DMS79 treated with DMSO at 0.1 percent for 48 hours (cell line): ENCODE measurements at regions not wholly inside any gene's neighbourhood (a gene's known extent, or its start where the extent isn't known, plus 50 kb on each side); places are given as distances from the start of the nearest gene placed in this dataset.
"Not testable (repeated sequence)": the region's sequence is repeated elsewhere in the genome, so short reads cannot be mapped to it uniquely, and the experiment has no call there.

Experiments used
- DNase-seq: peaks from one replicate; lab custom pipeline; 2025; lab: John Stamatoyannopoulos, UW

GRCh38 chr4:27638163-27638915, 777.7 kb downstream of the STIM2 start:
- DNase-seq = no peak

GRCh38 chr4:27643101-27643500, 782.5 kb downstream of the STIM2 start:
- no peak for DNase-seq

DNA sequence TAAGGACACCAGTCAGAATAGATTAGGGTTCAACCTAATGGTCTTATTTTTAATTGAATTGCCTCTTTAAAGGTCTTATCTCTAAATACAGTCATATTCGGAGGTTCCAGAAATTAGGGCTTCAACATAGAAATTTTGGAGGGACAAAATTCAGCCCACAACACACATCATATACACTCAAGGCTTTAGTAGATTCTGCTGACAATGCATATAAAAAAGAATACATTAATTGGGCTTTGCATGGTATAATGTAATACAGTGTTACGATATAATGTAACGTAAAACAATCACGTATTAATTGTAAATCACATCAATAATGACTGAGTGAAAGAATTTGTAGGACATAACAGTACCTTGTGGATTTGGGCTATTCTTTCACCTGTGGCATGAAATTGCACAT, 787.8 kb downstream of the STIM2 start:
- no peak for DNase-seq

GRCh38 chr4:27662426-27662825, 801.8 kb downstream of the STIM2 start:
- no peak for DNase-seq

- DNase-seq = no peak
These were observed 806.3 kb downstream of the STIM2 start for GRCh38 chr4:27666943-27667342.

DNA sequence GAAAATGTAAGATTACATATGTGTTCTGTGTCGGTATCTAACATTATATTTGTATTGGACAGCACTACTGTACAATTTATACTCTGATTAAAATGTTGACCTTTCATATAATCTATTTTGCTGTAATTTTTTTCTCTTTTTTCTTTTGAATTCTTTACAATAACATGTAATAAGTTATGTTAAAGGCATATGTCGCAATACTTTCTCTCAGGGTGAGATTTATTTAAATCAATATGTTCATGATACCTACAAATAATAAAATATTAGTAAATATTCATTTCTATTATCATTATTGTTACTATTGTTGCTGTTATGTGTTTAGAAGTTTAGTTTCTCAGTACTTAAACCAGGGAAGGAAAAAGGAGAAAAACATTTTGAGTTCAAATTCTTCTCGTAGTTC, 807.4 kb downstream of the STIM2 start:
- no peak for DNase-seq

DNA sequence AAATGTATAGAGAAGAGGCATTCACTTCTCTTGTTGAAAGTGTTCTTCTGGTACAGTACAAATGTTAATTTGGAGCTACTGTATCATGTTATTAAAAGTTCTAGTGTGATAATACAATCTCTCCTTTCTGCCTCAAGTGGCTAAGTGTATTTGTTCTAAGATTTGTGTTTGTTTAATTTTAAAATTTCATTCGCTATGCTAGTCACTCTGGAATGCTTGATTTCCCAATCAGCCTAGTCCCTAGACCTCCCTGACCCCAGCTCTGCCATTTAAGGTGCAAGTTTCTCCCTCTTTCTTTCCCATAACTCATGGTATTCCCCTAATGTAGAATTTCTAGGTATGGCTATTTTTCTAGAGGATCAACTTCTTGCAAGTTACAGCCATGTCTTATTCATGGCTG, 817.4 kb downstream of the STIM2 start:
- no peak for DNase-seq

DNA sequence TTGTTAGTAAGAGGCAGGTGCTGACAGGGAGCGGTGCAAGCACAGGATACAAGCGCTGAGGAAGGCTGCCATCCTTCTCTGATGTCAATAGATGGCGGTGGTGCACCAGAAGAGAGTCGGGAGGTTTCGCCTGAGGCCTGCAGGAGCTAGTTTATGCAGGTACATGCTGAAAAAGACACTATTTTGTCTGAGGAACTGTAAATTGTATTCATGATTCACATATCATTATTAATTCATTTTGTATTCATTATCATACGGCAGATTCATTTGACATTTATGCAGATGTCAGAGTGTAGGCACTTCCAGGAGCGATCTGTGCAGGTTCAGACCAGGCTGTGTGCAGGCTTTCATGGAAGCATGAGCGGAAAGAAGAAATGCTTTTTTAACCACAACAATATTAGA, 824.0 kb downstream of the STIM2 start:
- no peak for DNase-seq

DNA sequence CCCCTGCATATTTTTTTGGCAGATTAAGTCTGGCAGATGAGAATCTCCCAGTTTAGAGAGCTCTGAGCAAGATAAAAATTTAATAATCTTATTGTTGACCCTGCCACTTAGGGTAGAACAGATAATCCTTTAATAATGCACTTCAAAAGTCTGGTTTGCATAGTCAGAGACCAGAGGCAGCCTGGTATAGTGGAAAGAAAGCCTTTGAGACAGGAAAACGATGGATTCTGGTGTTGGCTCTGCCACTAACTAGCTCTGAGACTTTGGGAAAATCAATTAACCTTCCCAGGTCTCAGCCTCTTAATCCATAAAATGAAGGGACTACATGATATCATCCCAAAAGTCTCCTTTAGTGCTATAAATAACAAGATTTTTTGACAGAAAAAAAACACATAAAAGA, 824.5 kb downstream of the STIM2 start:
- no peak for DNase-seq

DNA sequence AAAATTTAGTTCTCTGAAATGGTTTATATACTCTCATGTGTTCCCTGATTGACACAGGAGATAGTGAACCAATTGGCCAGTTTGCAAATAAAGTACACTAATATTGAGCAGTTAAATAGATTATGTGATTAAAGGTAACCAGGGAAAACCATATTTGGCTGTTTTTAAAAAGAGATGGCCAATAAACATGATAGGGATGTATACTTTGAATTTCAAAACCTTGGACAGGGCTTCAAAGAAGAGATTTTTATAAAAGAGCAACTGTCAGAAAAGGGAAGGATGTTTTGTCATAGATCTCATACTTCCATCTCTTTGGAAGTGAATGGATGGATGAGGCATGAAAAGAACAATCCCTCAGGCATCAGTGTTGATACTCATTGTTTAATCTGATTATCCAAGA, 825.3 kb downstream of the STIM2 start:
- DNase-seq = no peak

DNA sequence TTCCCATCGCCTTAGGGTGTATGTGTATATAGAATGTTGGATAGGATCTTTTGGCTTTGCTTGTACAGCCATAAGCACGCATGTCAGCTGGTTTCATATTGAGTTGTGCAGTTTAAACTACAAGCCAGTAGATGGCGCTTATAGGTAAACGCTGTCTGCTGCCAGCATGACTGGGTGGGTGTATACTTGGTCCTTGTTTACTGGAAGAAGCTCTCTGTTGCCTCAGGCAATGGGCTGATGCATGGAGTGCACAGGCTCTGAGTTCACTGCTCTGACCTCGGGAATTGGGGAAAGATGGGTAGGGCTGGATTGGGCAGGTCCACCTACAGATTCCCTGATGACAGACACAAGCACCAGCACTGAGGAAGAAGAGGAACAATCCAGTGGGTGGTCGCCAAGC, 831.5 kb downstream of the STIM2 start:
- no peak for DNase-seq

DNA sequence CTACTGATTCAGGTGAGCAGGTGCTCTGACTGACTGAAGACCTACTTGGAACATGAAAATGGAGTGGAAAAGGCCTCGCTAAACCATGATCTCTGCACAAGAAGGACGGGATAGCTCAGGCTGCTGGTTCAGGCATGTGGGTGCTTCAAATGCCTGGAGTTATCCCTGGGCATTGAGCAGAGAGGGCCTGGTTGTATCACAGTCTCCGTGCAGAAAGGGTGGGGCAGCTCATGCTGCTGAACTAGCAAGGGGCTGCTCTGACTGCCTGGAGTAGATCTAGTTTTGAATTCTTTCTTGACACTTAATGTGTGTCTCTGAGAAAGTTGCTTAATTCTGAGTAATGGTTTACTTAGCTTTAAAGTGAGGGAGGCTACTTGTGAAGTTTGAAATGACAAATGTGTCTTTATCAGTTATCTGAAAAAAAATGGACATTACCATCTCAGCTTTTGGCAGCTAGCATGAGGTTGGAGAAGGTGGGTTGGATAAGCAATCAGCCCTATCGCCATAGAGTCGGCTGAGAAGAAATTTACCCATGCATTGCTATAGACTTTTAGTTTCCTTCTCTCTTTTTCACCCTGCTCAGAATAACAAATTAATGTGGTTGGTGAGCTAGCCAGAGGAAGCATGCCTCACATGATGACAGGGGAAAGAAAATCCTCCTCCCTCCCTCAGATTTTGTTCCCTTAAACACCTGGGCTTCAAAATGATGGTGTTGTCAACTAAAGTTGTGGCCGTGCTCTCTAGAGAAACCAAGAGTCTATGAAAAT, 832.4 kb downstream of the STIM2 start:
- DNase-seq = no peak

DNA sequence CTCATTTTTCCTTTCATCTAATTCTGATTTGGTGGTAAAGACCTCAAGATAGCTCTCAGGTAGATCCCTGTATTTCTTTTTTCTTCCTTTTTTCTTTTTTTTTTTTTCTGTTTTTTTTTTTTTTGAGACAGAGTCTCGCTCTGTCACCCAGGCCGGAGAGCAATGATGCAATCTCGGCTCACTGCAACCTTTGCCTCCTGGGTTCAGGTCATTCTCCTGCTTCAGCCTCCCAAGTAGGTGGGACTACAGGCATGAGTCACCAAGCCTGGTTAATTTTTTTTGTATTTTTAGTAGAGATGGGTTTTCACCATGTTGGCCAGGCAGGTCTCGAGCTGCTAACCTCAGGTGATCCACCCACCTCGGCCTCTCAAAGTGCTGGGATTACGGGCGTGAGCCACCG, 835.6 kb downstream of the STIM2 start:
- not testable (repeated sequence) for DNase-seq

GRCh38 chr4:27701606-27702005, 841.0 kb downstream of the STIM2 start:
- no peak for DNase-seq

GRCh38 chr4:27702730-27703431, 842.2 kb downstream of the STIM2 start:
- DNase-seq = no peak

GRCh38 chr4:27703771-27704170, 843.1 kb downstream of the STIM2 start:
- no peak for DNase-seq

- DNase-seq = no peak
These were observed 850.4 kb downstream of the STIM2 start for GRCh38 chr4:27711041-27711440.

DNA sequence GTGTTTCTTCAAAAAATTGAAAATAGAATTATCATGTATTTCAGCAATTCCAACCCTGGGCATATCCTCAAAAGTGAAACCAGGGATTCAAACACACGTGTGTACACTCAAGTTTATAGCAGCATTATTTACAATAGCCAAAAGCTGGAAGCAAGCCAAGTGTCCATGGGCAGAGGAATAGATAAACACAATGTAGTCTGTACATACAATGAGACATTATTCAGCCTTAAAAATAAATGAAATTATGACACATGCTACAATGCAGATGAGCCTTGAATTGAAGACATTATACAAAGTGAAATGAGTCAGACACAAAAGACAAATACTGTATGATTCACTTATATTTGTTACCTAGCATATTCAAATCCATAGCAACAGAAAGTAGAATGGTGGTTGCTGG, 853.4 kb downstream of the STIM2 start:
- no peak for DNase-seq

DNA sequence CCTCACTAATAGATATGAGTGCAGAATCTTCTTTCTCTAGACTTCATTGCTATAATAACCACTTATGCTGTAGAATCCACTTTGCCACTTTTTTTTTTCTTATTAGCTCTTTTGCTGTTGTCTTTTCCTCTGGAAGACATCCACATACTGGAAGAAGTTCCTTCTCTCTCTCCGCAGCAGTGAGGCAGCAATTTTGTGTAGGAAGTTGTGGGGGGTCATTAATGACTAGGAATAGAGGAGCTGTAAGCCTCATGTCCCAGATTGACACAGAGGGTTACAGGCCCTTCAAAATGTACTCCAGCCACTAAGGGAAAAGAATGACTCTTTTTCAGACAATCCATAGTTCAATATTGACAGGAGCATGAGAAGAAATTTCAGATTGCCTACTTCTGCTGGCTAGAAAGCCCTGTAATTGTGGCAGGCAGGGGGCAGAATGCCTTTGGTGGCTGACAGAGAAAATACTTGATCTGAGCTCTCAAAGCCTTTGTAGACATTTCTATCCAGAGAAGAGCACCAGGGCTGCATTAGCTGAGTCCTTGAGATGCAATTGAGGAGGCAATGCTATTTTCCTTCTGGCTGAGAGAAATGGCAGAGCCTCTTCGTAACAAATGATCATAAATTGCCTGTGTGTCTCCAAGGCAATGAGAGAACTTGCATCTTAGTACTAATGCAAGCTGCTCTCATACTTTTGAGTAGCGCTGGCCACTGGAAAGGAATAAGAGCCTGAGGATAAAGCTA, 856.2 kb downstream of the STIM2 start:
- DNase-seq = no peak

- no peak for DNase-seq
These were observed 856.8 kb downstream of the STIM2 start for GRCh38 chr4:27717431-27717755.

GRCh38 chr4:27720010-27720766, 859.5 kb downstream of the STIM2 start:
- DNase-seq = no peak

DNA sequence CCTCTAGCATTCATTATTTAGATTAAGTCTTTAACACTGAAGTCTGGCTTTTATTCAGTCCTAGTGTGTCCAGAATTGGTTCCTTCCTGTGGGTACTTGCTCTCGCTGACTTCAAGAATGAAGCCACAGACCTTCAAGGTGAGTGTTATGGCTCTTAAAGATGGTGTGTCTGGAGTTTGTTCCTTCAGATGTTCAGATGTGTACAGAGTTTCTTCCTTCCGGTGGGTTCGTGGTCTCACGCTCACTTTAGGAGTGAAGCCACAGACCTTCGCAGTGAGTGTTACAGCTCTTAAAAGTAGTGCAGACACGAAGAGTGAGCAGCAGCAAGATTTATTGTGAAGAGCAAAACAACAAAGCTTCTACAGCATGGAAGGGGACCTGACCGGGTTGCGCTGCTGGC, 860.6 kb downstream of the STIM2 start:
- DNase-seq = no peak
